HG03139 (cell line): ENCODE measurements at regions not wholly inside any gene's neighbourhood (a gene's known extent, or its start where the extent isn't known, plus 50 kb on each side); places are given as distances from the start of the nearest gene placed in this dataset.
"Not testable (repeated sequence)": the region's sequence is repeated elsewhere in the genome, so short reads cannot be mapped to it uniquely, and the experiment has no call there.

Experiments used
- ATAC-seq: cut with Tn5 transposase; IDR thresholded peaks from one replicate; pipeline ENCODE4 v1.9.1; 2021; ENCODE audit not compliant: unreplicated experiment

GRCh38 chr18:1394426-1394825, 489.8 kb downstream of the ADCYAP1 start:
- ATAC-seq: no peak

GRCh38 chr18:1394966-1395365, 490.3 kb downstream of the ADCYAP1 start:
- ATAC-seq: no peak

GRCh38 chr18:1408376-1408775, 503.7 kb downstream of the ADCYAP1 start:
- ATAC-seq: no peak

- no peak for ATAC-seq
Observed at GRCh38 chr18:1412655-1413322, 508.1 kb downstream of the ADCYAP1 start.

GRCh38 chr18:1413323-1413675, 508.6 kb downstream of the ADCYAP1 start:
- no peak for ATAC-seq

- ATAC-seq: no peak
Observed at GRCh38 chr18:1416074-1416473, 511.4 kb downstream of the ADCYAP1 start.

GRCh38 chr18:1421502-1421901, 516.8 kb downstream of the ADCYAP1 start:
- no peak for ATAC-seq

GRCh38 chr18:1422634-1423033, 518.0 kb downstream of the ADCYAP1 start:
- ATAC-seq: no peak

GRCh38 chr18:1425679-1426078, 521.0 kb downstream of the ADCYAP1 start:
- ATAC-seq: no peak

- no peak for ATAC-seq
Observed at GRCh38 chr18:1435487-1435886, 530.8 kb downstream of the ADCYAP1 start.

- ATAC-seq: no peak
Observed at GRCh38 chr18:1436199-1436598, 531.5 kb downstream of the ADCYAP1 start.

GRCh38 chr18:1438458-1438910, 533.8 kb downstream of the ADCYAP1 start:
- no peak for ATAC-seq

- ATAC-seq: no peak
Observed at GRCh38 chr18:1438967-1439366, 534.3 kb downstream of the ADCYAP1 start.

- not testable (repeated sequence) for ATAC-seq
Observed at GRCh38 chr18:1444062-1444461, 539.4 kb downstream of the ADCYAP1 start.

GRCh38 chr18:1446765-1447164, 542.1 kb downstream of the ADCYAP1 start:
- ATAC-seq: no peak

GRCh38 chr18:1452821-1453220, 548.1 kb downstream of the ADCYAP1 start:
- no peak for ATAC-seq

GRCh38 chr18:1455605-1456004, 550.9 kb downstream of the ADCYAP1 start:
- ATAC-seq: no peak

- ATAC-seq: no peak
Observed at GRCh38 chr18:1458547-1458946, 553.9 kb downstream of the ADCYAP1 start.

- ATAC-seq: no peak
Observed at GRCh38 chr18:1463981-1464380, 559.3 kb downstream of the ADCYAP1 start.

- no peak for ATAC-seq
Observed at GRCh38 chr18:1464444-1465217, 560.0 kb downstream of the ADCYAP1 start.

GRCh38 chr18:1466035-1466434, 561.4 kb downstream of the ADCYAP1 start:
- no peak for ATAC-seq

- ATAC-seq: no peak
Observed at GRCh38 chr18:1467461-1467964, 562.8 kb downstream of the ADCYAP1 start.
